HG03066 (cell line): ENCODE measurements at regions not wholly inside any gene's neighbourhood (a gene's known extent, or its start where the extent isn't known, plus 50 kb on each side); places are given as distances from the start of the nearest gene placed in this dataset.

Source experiments
- ATAC-seq: cut with Tn5 transposase; IDR thresholded peaks from one replicate; pipeline ENCODE4 v1.9.1; 2021; ENCODE audit warnings: low read depth; ENCODE audit not compliant: unreplicated experiment

GRCh38 chr4:24666316-24666715 lies 82.0 kb upstream of the DHX15 start:
- no peak for ATAC-seq

- no peak for ATAC-seq
These were observed 82.6 kb upstream of the DHX15 start for GRCh38 chr4:24666816-24667477.

- no peak for ATAC-seq
These were observed 84.6 kb upstream of the DHX15 start for GRCh38 chr4:24668956-24669355.

GRCh38 chr4:24669751-24670150 lies 85.4 kb upstream of the DHX15 start:
- ATAC-seq, result no peak

GRCh38 chr4:24671849-24672248 lies 87.5 kb upstream of the DHX15 start:
- no peak for ATAC-seq

GRCh38 chr4:24672880-24673279 lies 88.5 kb upstream of the DHX15 start:
- no peak for ATAC-seq

GRCh38 chr4:24674279-24674678 lies 89.9 kb upstream of the DHX15 start:
- no peak for ATAC-seq

- ATAC-seq, result no peak
These were observed 91.5 kb upstream of the DHX15 start for GRCh38 chr4:24675721-24676389.

- no peak for ATAC-seq
These were observed 93.6 kb upstream of the DHX15 start for GRCh38 chr4:24677909-24678308.

GRCh38 chr4:24680746-24681448 lies 96.5 kb upstream of the DHX15 start:
- no peak for ATAC-seq

- ATAC-seq, result no peak
These were observed 98.8 kb upstream of the DHX15 start for GRCh38 chr4:24683116-24683515.

GRCh38 chr4:24686866-24687692 lies 102.7 kb upstream of the DHX15 start:
- no peak for ATAC-seq

GRCh38 chr4:24688453-24688852 lies 104.1 kb upstream of the DHX15 start:
- ATAC-seq, result no peak

- no peak for ATAC-seq
These were observed 104.9 kb upstream of the DHX15 start for GRCh38 chr4:24689212-24689611.

GRCh38 chr4:24690436-24690835 lies 104.9 kb upstream of the SOD3 start:
- no peak for ATAC-seq

GRCh38 chr4:24693636-24694035 lies 101.7 kb upstream of the SOD3 start:
- ATAC-seq, result no peak

GRCh38 chr4:24700118-24700517 lies 95.3 kb upstream of the SOD3 start:
- ATAC-seq, result no peak

- no peak for ATAC-seq
These were observed 93.7 kb upstream of the SOD3 start for GRCh38 chr4:24701683-24702082.

- no peak for ATAC-seq
These were observed 93.1 kb upstream of the SOD3 start for GRCh38 chr4:24702281-24702680.

GRCh38 chr4:24703298-24703697 lies 92.1 kb upstream of the SOD3 start:
- ATAC-seq, result no peak

- ATAC-seq, result no peak
These were observed 91.2 kb upstream of the SOD3 start for GRCh38 chr4:24704149-24704548.
